Stimulated activated CD8-positive, alpha-beta memory T cell treated with anti-CD3 and anti-CD28 coated beads, Interleukin-7, amount 100 ng/mL, for 48 hours (primary cell): ENCODE measurements at regions not wholly inside any gene's neighbourhood (a gene's known extent, or its start where the extent isn't known, plus 50 kb on each side); places are given as distances from the start of the nearest gene placed in this dataset.
A peak's percentile ranks its signal among the peaks of the same experiment; 100 is the strongest.

ENCODE experiments used
- DNase-seq, 2 donors: peaks; one replicate each; pipeline ENCODE4 v3.0.0-alpha.2; 2020; ENCODE audit warnings: low read depth in 1 of 2; ENCODE audit errors: extremely low read depth in 1 of 2

DNA sequence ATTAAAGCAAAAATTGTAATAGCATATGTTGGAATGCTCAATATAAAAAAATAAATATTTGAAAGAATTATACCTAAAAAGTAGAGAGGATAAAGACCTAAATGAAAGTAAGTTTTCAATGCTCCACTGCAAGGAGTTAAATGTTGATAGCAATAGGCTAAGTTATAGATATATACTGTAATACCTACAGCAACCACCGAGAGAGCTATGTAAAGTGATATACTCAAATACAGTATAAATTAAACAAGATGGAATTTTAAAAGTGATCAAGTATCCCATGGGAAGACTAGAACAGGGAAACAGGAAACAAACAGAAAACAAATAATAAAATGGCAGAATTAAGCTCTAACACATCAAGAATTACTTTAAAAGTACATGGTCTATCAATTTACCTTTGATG lies 73.9 kb downstream of the CASP3 start:
- no peak for DNase-seq

DNA sequence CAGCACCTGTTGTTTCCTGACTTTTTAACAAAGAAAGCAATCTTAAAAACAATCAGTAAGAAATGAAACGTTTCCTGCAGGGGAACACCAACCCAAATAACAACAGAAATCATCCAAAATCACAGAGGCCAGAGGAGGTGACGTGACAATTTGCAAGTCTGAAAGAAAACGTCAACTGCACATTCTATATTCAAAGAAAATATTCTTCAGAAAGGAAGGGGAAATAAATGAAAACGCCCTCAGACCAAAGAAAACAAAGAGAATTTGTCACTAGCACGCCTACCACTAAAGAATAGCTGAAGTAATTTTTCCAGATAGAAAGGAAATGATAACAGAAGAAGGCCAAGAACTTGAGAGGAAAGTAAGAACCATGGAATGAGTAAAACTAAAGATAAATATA lies 74.4 kb downstream of the CASP3 start:
- DNase-seq: no peak

DNA sequence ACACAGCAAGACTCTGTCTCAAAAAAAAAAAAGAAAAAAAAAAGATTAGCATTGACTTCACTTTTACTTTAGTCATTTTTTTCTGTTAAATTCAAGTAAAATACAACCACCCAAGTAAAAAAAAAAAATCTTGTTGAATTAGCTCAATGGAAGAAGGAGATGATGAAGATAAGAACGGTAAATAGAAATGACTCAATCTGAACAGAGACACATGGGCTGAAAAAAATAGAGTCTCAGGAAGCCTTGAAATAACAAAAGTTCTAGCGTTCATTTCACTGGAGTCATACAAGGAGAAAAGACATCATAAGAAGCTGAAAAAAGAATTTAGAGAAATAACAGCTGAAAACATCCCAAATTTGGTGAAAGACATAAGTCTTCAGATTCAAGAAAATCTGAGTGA lies 75.5 kb downstream of the CASP3 start:
- DNase-seq: no peak

DNA sequence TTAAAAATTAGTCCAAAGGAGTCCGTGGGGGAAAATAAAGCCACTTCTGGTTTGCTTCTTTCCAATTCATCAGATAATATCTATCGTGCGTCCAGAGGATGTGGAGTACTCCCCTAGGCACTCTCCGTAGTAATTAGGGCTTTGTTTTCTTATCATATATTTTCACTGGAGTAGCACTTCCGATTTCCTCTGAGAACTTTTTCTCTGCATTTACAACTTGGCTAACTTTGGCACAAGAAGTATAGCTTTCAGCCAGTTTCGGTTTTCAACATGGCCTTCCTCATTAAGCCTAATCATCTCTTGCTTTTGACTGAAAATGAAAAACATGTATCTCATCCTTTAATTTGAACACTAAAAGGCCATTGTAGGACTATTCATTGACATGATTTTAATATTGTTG lies 80.5 kb downstream of the CASP3 start:
- DNase-seq: no peak

DNA sequence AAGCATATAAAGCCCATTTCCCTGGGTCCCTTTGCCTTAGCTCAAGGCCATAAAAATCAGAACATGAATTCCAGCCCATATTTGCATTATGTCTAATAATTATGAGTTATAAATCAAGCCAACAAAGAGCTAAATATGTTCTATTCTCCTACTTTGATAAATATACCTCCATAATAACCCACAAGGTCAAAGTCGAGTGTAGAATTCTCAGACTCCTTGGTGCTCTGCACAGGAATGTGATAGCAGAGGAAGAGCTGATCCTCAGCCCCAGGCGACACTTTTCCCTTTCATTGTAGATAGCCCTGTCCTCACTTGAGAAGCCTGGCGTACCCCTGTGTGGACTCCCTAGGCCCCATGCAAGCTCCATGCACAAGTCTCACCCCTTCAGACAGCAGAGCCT lies 85.6 kb downstream of the CASP3 start:
- no peak for DNase-seq

DNA sequence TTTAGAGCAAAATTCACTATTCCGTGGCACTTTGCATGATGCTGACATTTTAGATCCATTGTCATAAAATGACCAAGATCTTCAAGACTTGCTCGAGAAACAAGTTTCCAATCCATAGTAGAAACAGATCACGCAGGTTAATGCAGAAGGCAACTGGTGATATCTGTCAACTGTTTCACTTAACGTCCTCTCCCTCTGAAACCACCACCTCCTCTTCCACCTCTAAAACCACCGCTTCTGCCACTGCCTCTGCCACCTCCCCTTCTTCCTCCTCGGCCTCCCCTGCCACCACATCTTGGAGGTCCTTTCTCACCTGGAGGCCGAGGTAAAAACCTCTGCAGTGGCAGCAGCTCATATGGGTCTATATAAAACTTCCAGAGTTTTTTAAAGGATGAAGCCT lies 84.6 kb upstream of the IRF2 start:
- no peak for DNase-seq

DNA sequence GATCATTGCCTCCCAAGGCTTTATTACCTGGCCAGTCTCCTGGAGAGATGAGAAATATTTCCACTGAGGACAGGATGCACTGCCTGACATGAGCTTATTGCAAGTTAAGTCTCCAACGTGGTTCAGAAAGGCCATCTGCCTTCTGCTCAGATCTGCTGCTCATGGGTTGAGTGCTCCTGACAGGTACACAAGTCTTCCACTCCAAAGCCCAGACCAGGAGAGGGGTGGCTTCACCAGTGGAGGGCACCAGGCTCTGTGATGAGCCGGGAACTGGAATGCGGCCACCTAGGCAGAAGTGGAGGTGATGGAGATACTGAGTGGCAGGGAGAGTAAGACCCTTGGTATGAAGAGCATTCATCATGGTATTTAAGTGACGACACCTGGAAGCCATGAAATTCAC lies 79.5 kb upstream of the IRF2 start:
- DNase-seq: no peak

DNA sequence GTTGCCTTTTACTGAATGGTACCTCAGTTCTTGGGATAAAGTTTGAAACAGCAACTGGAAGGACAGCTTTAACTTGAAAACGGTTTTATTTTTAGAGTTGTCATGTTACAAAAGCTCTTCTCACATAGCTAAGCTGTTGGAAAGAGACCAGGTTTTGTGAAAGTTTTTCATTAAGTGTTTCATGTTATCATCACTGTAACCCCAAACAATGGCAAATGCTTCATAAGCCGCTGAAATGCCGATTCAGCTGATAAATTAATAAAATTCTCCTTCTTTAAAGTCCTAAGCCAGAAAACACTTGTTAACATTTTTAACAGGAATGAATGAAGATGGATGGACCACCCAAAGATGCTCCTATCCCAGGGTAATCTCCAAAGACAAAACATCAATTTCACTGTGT lies 76.1 kb upstream of the IRF2 start:
- no peak for DNase-seq

DNA sequence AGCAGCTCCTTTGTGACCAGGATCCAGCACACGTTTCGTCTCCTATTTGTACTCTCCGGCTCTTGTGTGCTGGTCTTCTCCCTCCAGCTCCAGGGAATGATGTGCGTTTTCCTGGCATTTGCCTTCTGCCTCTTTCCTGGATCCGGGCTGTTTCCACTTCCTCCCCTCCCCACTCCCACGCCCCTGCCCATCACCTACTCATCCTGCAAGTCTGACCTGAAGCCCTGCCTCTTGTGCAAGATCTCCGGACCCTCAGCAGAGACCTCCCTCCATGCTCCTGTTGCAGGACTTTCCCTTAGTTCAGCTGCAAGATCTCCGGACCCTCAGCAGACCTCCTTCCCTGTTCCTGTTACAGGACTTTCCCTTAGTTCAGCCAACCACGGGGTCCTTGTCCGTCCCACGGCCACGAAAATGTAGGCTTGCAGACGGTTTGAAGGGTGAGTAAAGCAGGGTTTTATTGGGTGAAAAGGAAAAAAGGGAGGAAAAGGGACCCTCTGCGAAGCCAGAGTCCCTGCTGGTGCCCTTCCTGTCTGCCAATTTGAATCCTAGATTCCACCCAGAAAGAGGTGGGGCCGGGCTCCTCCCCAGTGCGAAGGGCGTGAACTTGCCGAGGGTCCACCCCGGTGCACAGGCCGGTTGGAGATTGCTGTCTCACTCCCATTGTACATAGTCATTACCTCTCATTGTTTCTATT lies 74.4 kb upstream of the IRF2 start:
- no peak for DNase-seq

DNA sequence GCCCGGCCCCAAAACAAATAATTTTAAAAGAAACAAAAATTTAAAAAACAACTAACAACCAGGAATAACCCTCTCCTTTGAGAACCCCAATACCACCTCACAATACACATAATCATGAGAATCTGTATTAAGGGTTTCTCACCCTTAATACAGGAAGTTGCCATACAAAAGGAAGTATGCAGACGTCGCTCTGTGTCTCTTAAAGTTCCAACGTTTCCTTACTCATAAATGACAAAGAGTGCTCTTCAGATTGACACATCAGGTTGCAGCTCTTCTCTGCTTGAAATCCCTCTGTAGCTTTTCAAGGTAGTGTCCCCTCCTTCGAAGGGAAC lies 73.9 kb upstream of the IRF2 start:
- no peak for DNase-seq

DNA sequence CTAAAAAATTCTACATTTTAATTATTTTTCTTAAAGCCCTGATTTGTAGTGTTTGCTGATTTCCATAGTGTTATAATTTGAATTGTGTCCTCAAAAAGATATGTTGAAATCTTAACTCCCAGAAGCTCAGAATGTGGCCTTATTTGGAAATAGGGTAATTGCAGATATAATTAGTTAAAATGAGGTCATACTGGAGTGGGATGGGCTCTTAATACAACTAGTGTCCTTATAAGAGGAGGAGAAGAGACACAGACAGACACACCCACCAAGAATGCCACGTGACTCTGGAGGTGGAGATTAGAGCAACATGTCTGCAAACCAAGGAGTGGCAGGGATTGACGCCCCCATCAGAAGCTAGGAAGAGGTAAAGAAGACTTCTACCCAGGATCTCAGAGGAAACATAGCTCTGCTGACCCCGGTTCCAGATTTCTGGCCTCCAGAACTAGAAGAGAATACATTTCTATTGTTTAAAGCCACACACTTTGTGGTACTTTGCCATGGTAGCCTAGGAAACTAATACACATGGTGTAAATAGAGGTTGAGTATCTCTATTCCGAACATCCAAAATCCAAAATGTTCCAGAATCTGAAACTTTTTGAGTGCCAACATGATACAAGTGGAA lies 70.5 kb upstream of the IRF2 start:
- no peak for DNase-seq

DNA sequence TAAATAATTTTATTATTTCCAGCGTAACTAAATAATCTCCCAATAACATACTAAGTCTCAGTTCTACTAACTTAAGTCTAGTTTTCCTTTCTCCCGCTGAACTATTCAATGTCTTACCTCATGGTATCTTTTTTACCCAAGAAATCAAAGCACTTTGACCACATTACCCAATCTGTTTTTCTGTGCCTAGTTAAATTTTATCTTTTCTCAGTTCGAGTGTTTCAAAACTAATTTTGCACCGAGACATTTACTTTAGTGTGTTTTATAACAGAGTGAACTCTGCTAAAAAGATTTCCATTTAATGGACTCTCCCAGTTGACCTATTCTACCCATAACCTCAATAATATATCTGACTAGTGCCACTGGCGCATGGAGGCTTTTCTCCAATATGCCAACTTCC lies 67.6 kb upstream of the IRF2 start:
- no peak for DNase-seq

DNA sequence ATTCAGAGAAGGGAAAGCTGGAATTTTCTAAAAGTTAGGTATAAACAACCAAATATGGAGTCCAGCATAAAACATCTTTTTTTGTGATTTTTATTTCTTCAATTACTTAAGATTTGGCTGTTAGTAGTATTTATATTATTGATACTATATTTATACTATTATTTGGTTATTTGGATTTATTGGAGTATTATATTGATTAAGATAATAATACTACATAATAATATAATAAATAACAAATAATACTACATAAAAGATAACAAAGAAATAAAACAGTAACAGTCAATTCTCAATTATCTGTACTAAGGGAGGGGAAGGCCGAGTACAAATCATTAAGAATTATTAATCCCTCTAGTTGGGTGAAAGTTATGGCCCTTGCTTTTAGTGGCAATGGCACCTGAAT lies 66.0 kb upstream of the IRF2 start:
- DNase-seq: no peak

DNA sequence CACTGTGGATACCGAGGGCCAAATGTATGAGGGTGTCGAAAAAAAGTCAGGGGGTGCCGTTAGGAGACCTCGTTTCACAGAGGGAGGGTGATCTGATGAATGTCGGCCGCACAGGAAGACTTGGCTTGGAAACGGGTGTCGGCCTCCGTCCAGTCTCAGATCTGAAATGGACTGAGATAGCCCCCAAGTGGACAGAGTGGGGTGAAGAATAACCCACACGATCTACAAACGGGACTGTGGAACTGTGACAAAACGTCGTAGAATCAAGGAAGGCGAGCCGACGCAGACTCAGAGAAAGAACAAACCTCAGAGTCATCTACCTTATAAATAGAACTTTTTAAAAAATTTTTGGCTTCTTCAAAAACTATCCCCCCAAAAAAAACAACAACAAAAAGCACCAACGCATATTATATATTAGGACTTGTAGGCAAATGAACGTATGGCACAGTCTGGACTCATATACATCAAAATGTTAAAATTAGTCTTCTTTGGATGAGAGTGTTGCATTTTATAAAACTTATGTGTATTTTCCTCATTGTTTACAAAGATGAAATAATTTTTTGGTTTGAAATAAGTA lies 63.8 kb upstream of the IRF2 start:
- peak; percentile 16 to 51 for DNase-seq

DNA sequence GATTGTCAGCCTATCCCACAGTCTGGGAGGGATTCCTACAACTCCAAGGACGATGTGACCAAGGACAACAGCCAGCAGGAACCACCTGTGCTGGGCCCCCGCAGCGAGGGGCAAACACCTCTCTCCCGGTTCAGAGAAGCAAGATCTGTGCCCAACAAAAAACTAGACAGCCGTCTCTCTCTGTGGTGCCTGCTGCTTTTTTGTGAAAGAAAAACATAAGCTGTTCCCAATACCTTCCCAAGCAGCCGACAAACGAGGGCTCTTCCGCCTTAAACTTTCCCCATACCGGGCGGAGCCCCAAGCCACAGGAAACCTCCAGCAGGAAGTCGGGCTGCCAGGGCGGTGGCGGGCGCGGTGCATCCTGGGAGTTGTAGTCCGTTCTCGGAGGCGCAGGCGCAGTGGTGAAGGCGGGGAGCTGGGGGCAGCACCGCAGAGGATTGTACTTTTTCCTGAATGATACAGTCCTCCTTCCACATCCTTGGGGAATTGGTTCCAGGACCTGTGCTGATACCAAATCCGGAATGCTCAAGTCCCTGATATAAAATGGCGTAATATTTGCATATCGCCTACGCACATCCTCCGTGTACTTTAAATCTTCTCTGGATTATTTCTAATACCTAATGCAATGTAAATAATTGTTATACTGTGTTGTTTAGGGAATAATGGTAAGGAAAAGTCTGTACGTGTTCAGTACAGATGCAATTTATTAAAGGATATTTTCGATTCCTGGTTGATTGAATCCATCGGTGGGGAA lies 63.1 kb upstream of the IRF2 start:
- peak; percentile 85 to 89 for DNase-seq

DNA sequence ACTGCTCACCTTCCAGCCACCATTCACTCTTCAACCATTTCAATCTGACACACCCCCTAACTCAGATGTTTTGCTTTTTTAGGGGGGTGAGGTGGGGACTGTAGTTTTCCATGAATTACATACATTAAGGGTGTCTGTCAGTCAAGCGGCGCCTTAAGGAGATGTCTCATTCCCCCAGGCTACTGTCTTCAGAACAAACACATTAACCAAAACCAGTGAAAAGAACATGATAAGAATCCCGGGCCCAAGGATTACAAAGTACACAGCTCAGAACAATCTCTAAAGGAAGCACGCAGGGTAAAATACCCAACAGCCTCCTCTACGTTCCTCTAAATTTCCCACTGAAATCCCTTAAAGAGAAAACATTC lies 62.5 kb upstream of the IRF2 start:
- no peak for DNase-seq

DNA sequence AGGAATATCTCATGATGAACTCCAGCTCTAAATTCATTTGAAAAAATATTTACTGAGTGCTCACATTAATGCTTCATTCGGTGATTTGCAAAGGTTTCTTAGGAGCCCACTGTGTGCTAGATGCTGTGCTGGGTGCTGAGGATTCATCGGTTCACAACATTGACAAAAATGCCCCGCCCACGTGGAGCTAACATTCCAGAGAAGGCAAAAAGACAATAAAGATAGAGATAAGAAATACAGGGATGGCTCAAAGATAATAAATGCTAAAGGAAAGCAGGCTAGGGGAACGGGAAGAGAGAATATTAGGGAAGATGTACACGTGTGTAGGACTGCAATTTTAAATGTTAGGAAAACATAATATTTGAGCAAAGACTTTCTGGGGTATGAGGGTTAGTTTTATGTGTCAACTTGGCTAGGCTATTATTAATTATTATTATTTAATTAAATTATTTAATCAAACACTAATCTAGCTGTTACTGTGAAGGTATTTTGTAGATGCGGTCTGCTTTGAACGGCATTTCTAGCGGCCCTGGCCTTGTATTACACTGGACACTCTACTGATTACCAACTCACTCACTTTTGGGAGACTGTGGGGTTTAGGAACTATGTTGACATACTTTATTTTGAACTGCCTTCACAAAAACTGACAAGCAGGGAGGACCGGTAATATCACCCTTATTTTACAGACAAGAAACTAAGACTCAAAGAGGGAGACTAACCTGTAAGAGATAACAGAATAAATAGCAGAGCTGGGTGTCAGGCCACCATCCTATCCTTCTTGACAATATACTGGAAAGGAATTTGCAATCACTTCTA lies 61.9 kb upstream of the IRF2 start:
- DNase-seq: no peak

DNA sequence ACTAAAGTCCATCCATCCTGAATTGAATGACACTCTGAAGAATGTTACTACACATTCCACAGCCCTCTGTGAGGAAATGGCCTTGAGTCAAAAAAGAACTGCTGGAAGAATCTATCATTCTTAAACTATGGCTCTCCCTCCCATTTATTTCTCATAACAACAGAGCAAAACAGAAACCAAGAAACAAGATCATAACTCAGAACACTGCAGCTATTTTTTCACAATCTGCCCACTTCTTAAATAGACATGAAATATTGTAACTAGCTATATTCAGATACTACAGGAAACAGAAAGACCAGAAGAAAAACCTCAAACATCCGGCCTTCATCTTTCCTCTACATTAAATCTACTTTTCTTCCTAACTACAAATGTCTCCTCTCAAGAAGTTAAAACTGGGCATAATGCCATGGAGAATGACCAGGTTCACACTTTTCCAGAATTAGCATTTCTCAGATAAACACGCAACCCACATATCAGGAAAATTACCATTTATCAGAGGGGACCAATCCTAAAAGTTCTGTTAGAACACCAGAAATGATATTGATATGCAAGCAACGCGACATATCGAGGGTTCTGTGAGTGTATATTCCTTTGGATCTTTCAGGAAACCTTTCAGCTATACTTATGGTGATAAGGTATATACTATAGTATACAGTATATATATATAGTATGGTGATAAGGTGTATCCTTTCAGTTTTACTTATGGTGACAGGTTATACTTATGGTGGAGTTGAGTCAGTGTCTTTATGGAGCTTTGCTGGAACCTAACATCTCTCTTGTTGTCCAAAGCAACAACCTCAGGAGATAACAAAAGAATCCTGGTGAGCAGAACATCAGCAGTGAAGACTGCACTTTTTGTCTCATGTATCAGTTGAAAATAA lies 60.4 kb upstream of the IRF2 start:
- DNase-seq: no peak

DNA sequence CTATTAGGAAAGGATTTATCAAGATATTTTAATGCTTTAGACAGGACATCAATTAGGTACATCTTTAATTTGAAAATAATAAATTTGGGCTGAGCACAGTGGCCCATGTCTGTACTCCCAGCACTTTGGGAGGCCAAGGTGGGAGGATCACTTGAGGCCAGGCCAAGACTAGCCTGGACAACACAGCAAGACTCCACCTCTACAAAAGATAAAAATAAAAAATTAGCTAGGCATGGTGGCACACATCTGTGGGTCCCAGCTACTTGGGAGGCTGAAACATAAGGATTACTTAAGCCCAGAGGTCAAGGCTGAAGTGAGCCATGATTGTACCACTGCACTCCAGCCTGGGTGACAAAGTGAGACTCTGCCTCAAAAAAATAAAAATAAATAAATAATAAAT lies 59.6 kb upstream of the IRF2 start:
- DNase-seq: no peak

DNA sequence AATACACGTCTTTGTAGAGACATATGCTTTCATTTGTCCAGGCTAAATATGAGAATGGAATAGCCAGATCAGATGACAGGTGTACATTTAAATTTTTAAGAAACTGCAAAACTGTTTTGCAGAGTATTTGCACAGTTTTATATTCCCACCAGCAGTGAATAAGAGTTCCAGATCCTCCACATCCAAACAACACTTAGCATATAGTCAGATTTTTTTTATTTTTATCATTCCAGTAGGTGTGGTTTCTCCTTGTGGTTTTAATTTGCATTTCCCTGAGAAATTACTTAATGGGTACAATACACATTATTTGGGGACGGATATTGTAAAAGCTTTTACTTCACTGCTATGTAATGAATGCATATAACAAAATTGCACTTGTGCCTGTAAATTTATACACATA lies 56.7 kb upstream of the IRF2 start:
- DNase-seq: no peak
